GM19397 (cell line): ENCODE measurements at regions not wholly inside any gene's neighbourhood (a gene's known extent, or its start where the extent isn't known, plus 50 kb on each side); places are given as distances from the start of the nearest gene placed in this dataset.
"Not testable (repeated sequence)": the region's sequence is repeated elsewhere in the genome, so short reads cannot be mapped to it uniquely, and the experiment has no call there.

Source experiments
- ATAC-seq: cut with Tn5 transposase; IDR thresholded peaks from one replicate; pipeline ENCODE4 v1.9.1; 2021; ENCODE audit warnings: mild to moderate bottlenecking, moderate library complexity; ENCODE audit not compliant: unreplicated experiment

DNA sequence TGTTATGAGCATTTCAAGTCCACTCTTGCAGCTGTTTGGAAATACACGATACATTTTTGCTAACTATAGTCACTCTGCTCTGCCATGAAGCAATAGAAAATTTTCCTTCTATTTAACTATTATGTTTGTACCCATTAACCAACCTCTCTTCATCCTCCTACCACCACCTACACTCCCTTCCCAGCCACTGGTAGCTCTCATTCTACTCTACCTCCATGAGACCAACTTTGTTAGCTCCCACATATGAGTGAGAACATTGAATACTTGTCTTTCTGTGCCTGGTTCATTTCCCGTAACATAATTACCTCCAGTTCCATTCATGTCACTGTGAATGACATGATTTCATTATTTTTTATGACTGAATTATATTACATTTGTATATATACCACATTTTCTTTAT lies 505.9 kb upstream of the CCNG1 start:
- ATAC-seq: no peak

DNA sequence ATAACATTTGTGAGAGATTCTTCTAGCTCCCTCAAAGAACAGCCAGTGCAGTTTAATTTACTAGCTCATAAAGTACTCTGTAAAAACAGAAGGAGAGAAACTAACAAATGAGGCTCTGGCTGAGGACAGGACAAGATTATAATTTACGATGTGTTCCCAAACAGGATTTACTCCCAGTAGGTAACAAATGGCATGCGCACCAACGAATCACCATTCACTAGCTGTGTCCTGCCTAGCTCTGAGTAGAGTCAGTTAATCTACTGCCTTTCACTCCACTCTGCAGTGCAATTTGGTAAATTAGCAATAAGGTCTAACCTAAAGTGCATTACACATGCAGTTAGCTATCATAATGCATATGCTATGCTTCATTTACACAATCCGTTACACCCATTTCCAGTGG lies 497.4 kb upstream of the CCNG1 start:
- no peak for ATAC-seq

DNA sequence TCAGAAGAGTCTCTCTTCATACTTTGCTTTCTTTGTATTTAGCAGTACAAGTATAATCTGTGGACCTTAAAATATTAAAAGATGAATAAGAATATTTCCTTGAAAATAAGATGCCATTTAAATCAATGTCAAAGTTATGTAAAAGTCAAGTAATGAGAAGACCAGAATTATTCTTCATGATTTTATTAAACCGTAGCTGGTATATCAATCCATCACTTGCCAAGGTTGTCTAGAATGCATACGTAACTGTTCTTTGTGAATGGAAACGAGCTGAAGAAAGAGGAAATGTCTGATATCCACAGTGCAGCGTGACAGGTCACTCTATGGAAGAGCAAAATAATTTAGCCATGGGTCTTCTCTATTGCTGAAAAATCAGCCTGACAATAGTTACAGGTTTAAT lies 488.7 kb upstream of the CCNG1 start:
- ATAC-seq: no peak

DNA sequence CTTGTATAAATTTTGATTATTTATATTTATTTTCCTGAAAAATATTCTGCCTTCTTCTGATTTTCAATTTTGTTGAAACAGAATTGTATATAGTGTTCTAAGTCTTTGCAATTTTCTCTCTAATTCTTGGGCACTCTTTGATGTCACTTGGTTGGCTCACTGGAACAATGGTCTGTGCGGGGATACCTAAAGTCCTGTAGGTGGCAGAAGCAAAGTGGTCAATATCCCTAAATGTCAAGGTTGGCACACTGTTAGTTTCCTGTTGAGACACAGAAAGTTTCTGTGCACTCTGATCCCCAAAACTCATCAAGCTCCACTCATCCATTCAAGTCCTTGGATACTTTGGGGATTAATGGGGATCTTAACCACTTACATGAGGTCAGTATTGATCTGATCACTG lies 480.8 kb upstream of the CCNG1 start:
- ATAC-seq: no peak

DNA sequence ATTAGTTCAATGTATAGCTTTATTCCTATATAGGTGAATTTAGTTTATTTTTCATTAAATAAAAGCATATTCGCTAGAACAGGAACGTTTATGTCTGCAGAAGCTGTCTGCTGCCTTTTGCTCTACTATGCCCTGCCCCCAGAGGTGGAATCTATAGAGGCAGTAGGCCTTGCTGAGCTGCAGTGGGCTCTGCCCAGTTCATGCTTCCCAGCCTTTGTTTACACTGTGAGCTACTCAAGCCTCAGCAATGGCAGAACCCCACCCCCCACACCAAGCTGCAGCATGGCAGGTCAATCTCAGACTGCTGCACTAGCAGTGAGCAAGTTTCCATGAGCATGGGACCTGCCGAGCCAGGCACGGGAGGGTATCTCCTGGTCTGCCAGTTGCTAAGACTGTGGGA lies 473.3 kb upstream of the CCNG1 start:
- not testable (repeated sequence) for ATAC-seq

DNA sequence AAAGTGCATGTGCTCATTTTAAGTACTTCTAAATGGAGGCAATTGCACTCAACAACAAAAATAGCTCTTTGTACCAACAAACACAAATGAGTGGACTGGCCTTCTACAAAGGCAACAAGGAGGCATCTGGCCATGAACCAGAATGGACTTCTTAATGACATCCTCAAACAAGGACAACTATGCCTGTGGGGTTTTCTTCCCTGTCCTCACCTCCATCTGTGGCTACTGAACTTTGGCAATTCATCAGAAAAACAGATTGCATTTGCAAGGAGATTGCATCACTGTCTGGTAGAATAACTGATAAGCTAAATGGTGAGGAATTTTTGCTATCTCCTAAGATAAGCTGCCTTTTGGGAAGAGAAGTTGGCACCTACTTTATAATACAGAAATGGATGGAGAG lies 447.3 kb upstream of the CCNG1 start:
- ATAC-seq: no peak

DNA sequence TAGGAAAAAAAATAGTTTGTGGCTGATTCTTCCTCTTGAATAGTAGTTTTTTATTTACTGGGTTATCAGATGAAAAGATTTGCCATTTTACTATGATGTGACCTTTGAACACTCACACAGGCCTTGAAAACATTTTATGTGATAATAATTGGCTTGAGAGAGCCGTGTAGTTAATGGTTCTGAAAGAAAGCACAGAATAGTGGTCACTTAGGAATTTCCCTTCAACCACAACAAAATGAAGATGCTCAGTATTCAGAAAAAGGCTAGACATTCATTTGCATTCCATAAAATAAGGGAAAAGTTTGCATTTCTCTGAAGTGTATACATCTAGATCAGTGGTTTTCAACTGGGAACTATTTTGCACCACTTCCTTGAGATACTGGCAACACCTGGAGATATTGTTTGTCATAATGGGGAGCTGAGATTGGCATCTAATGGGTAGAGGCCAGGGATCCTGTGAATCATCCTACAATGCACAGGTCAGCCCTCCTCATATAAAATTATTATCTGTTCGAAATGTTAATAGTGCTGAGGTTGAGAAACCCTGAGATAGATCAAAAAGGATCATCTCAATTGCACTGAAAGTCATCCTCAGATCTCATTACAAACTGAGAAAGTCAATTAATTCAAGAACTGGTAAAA lies 446.4 kb upstream of the CCNG1 start:
- peak; percentile 87 for ATAC-seq

DNA sequence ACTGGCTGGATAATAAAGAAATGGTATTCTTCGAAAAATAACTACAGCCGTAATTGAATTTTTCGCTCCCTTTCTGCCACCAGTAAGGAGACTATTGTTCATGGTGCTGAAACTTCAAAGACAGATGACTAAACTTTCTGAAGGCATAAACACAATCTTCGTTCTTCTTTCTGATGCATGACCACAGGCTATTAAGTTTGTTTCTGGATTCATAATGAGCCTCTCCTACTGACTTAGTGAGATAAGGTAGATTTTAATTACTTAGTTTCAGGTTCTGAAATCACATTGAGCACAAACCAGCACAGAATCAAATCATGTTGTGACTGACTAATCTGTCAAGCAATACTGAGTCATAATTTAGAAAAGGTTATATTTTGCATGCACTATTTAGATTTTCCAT lies 441.8 kb upstream of the CCNG1 start:
- no peak for ATAC-seq

DNA sequence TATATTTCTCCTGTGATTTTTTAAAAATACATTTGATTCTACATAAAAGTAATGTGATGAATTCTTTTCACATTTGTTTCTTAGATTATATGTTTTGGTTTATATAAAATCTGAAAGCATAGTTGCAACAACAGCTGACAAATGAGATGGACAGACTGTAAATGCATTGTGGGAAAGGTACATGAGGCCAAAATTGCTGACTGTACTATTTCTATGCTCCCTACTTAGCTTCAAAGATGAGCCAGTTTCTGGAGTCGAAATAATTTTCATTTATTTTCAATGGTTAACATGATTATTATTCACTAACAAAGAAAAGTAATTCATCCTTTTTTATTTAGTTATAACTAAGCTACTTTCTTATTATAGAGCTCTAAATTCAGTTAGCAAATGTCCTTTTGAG lies 441.3 kb upstream of the CCNG1 start:
- no peak for ATAC-seq

DNA sequence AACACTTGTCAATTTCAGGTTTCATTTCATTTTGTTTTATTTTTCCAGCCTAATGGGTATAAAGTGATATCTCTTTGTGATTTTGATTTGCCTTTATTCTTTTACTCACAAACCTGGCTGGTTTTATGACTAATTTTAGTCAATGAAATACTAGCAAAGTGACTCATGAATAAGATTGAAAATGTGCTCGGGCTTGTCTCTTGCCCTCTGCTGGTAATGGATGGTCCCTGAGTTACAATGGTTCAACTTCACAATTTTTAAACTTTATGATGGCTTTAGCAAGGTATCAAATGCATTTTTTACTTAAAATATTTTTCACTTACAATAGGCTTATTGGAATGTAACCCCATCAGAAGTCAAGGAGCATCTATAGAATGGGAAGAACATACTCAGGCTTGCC lies 431.4 kb upstream of the CCNG1 start:
- ATAC-seq: no peak

DNA sequence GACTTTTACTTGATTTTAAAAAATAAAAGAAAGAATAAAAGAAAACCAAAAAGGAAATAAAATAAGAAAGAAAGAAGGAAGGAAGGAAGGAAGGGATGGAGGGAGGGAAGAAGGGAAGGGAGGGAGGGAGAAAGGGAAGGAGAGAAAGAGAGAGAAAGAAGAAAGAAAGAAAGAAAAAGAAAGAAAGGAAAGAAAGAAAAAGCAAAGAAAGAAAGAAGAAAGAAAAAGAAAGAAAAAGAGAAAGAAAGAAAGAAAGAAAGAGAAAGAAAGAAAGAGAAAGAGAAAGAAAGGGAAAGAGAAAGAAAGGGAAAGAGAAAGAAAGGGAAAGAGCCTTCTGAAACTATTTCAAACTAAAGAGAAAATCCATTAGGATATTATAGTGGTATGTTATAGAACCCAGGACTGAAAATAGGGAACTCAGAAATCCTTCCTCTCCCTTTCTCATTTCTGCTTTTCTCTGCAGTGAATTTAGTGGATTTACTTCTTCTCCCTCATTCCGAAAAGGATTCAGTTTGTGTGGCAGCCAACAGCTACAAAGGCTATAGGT lies 414.7 kb upstream of the CCNG1 start:
- ATAC-seq: no peak

DNA sequence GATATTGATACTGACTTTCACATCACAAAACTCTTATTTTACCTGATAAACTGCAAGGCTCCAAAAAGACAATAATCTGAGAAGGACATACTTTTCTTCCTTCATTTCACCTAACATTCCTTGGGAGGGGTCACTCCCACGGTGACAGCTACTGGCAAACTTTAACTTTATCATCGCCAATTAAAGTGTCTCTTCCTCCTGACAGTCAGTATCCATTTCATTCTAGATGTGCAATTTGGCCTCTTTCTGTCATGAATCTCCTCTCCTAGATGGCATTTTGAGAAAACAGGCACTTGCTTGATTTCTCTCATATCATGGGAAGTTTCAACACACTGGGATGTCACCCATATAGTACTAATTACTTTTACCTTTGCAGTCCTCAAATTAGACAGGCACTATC lies 413.5 kb upstream of the CCNG1 start:
- no peak for ATAC-seq

DNA sequence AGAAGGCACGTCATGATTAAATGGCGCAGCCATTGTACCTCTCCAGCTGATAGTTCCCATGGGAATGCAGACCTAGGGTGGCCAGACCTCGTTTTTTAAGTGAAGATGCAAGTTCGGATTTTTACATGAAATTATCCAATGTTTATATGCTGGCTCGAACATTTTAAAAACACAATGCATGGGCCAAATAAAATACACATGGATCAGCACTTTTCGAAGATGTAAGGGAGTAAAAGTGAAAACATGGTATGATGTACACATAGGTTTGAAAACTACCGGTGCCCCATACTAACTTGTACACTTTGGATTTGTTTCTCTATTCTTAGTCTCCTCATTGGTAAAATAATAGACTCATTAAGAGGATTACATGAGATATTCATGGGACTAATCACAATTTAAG lies 412.5 kb upstream of the CCNG1 start:
- ATAC-seq: no peak

DNA sequence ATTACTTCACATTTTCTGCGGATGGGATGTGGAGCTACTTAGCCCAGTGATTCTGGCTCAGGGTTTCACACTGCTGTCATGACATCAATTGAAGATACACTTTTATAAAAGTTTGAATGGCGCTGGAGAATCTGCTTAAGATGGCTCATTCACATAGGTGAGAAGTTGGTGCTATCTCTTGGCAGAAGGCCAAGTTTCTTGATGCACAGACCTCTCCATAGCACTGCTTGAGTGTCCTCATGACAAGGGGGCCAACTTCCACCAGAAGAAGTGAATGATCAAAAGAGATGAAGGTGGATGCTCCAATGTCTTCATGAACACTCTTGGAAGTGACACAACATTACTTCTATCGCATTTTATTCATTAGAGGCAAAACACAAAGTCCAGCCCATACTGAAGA lies 403.7 kb upstream of the CCNG1 start:
- ATAC-seq: no peak

DNA sequence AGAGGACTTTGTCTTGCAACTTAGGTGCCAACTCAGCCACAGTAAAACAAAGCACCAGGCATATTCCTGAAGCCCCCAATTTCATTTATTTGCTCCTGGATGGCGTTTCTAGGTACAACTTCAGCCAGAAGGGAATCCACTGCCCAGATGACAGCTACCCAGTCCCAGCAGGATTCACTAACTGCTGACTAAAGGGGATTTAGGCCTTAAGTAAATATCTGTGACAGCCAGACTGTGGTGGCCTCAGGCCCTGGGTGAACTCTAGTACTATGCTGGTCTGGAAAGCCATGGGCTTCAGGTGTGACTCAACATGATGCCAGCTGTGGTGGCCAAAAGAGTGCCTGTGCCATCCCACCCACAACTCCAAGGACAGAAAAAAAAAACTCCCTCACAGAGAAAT lies 396.1 kb upstream of the CCNG1 start:
- no peak for ATAC-seq

DNA sequence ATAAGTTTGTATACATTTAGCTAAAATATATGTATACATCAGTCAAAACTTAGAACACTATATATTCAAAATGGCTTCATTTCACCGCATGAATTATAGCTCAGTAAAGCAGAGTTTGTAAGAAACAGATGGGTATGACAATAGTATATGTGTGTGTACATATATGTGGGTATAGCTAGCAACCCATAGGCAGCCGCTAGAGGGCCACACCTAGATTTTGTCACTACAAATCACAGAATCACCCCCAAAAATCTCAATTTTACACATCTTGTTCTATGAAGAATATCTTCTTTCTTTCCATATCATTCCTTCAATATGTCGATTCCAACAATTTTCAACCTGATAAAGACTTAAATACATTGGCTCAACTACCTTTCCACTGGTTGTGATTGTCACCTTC lies 357.8 kb upstream of the CCNG1 start:
- no peak for ATAC-seq

DNA sequence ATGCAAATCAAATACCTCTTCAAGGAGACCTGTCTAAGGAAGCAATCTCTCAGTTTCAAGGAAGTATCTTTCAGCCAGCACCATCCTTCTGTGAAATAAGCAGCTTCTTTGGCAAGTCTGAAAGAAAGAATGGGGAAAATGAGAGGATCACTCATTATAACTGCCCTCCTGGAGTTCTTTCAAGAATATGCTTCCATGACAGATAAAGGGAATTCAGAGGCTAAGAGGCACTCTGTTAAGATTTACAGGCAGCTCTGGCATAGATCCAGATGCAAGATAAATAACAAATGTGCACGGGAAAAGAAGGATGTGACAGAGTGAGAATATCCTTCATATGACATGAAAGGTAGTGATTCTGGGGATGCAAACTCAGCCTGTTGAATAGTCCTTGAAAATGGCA lies 348.2 kb upstream of the CCNG1 start:
- ATAC-seq: no peak

DNA sequence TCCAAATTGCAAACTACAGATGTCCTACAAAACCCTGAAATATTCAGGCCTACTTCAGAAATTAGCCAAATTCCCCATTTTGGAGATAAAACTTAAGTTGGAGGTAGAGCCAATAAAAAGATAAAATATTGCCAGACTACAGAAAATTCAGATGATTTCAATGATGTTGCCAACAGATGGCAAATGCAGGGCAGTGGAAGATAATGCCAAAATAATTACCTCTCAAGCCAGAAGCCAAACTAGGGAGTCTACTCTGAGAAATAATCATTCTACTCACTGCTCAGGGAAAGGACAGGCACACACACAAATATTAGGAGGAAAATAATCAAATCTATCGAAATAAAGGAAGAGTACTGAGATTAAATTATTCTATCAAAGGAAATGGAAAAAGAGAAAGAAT lies 347.5 kb upstream of the CCNG1 start:
- ATAC-seq: no peak

DNA sequence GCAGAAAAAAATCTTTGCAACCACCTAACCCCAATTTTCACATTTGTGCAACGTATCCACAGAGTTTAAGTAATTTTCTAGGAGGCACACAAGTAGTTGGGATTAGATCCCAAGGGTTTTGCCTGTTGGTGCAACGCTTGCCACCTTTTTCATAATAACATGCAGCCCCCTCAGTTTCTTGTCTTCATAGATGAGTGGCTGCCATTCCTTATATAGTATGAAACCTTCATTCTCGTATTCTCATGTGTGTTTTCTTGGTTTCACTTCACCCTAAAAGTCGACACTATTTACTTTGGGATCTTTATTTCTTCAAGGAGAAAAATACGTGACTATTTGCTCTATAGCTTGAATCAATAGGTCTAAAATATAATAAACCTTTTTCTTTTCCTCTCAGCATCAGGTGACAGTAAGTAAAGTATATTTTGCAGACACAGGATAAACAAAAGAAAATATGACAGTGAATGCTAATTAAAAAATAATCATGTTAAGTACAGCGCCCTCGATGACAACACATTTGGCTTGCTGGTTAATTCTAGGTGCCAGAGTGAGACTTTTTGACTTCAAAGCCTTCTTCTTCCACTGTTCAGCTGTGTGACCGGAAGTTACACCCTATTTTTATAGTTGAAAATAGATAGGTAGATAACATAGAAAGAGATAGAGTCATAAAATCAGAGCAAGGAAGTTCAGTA lies 342.8 kb upstream of the CCNG1 start:
- peak; percentile 74 for ATAC-seq

DNA sequence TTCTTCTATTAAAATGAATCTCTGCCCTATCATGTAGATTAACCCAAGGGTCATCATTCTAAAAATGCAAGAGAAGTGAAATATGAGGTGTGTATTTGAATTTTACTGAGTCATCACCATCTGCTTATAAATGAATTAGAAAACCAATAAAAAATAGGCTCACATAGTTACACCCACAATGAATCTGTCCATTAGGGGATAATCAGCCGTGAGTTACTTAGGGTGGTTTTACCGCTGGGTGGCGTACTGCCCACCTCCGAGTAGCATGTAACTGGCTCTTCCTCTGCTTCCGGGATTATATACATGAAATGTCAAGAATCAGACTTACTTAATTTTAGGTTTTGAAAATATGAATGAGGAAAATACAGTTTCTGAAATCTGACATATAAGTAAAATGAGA lies 332.9 kb upstream of the CCNG1 start:
- no peak for ATAC-seq

DNA sequence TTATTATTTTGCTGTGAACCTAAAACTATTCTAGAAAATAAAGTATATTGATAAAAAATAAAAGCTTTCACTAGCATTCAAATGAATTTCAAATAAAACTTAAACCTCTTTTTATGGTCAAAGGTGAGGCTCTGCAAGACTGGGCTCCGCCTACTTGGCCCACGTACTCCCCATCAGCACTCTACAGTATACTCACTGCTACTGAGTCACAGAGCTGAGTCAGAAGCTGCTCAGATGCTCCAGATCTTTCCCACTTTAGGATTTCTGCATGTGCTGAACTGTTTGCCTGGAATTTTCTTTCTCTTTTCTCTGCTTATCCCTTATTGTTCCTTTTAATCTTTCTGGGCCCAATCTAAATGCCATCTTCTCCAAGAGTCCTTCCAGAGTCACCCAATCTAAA lies 331.9 kb upstream of the CCNG1 start:
- ATAC-seq: no peak

DNA sequence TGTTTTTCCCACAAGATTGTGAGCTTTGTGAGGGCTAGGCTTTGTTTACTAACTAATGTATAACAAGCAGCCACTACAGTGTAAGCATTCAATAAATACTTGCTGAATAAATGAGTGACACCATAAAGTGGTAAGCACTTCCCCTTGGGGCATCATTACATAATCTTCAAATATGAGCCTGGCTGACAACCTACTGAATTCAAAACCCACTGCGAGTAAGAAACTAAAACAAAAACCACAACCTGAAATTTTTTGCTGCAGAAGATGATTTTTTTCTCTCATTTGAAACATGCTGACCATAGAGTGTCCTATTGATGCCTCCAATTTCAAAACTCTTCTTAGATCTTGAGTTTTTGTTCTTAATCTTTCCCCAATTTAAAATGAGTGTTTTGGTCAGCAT lies 331.3 kb upstream of the CCNG1 start:
- no peak for ATAC-seq

DNA sequence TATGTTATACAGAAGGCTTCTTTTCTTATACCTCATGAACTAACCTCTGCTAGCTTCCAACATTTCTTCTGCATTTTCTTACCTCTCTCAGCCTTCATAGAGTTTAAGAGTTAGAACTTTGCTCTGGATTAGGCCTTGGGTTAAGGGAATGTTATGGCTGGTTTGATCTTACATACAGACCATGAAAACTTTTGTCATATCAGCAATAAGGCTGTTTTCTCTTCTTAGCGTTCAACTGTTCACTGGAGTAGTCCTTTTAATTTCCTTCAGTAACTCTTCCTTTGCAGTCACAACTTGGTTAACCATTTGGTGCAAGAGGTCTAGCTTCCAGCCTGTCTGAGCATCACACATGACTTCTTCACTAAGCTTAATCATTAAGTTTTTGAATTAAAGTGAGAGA lies 329.0 kb upstream of the CCNG1 start:
- ATAC-seq: no peak
